LHCN-M2 (cell line): ENCODE measurements at regions not wholly inside any gene's neighbourhood (a gene's known extent, or its start where the extent isn't known, plus 50 kb on each side); places are given as distances from the start of the nearest gene placed in this dataset.
A peak's percentile ranks its signal among the peaks of the same experiment; 100 is the strongest.
"Not testable (repeated sequence)": the region's sequence is repeated elsewhere in the genome, so short reads cannot be mapped to it uniquely, and the experiment has no call there.

ENCODE experiments used
- DNase-seq: peaks from one replicate; pipeline ENCODE4 v3.0.0-alpha.2; 2012; ENCODE audit warnings: low read depth

DNA sequence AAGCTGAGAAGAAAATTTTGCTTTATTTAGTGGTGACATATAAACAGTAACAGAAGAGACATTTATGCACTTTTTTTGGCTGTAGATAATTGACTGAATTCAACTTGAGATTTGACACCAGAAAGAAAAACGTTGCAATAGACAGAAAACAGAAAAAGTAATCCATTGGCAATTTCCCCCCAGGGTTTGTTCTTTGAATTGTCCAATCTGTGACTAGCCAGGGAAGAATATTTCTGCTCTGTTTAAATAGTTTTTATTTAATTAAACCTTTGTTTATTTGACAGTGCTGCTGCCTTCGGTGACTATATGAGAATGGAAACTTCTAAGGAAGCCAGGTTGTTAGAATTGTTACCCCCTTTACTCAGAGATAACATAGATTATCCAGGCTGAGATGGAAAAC is 210.6 kb downstream of the DEPDC1B start:
- DNase-seq = no peak

DNA sequence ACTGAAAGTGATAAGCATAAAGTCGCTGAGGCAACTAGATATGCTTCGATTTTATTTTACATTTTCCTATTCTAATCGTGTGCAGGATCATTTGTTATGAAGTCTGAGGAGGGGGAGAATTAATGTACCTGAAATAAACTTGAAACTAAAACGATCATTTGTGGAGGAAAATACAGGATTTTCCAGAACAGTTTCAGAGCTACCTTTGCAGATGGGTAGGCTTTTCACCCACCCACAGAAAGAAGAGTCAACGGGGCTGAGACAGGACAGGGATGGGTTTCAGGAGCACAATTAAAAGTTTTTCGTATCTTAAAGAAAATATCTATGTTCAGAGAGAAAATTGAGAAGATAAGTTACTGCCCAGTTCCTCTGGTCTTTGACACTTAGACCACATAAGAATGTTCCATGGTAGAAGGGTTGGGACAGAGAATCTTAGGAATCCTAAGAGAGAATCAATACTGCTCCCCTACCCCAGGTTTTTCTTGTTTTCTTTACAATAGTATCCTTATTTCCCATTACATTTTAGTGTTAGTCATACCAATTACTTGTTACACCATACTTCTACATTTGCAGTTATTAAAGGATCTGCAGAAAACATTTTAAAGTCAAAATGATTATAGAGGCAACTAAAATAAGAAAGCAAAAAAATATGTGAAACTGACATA is 211.4 kb downstream of the DEPDC1B start:
- no peak for DNase-seq

DNA sequence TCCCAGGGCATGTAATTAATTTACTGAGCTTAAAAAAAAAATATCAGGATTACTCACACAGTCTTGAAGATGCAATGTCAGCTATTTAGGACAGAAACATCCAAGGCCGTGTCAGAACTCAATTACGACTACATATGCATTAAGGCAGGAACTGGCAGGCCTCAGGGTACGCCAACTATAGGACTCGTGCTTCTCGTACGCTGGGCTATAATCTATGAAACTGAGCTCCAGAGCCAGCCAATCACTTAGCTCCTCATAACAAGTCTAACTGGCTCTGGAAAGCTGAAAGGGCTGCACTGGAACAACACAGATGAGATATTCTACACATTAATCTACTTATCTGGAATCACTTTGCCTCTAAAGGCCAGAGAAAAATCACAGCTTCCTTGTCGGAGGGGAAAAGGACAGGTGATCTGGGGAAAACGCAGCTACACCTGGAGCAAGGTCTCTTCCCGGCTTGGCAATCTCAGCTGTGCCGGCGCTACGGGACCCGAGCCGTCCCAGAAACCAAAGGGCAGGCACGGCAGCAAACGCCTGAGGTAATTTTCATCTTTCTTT is 212.0 kb downstream of the DEPDC1B start:
- no peak for DNase-seq

DNA sequence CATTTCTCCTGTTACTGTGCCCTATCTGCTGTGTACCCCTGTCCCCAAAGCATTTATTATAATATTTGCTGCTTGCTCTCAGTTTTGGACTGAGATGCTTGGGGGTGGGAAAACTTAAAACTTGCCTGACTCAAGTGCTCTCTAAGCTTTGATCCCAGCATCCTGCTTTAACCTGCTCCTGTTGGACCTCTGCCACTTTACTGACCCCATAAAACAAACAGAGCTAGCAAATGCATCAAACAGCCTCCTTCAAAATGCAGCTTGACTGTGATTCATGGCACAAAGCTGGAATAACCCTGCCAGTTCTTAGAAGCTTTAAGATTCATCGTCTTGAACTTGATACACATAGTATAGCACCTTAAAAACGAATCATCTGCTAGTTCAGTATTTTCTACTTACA is 212.5 kb downstream of the DEPDC1B start:
- DNase-seq = peak; percentile 32

DNA sequence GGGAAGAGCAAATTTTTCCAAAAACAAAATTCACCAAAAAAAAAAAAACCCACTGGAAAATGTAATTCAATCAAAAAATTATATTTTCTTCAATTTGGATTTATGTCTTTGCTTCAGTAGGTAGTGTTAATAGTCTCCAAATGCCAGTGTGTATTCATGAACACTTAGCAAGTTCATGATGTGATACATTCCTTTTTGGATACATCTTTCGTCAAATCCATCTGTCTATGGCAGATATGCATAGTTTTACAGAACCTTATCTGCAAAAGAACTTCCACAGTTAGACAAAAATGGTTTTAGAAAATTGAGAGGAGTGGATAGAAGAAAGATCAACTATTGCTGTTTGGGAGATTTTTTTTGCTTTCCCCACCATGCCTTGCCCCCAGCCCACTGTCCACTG is 214.6 kb downstream of the DEPDC1B start:
- DNase-seq = no peak

DNA sequence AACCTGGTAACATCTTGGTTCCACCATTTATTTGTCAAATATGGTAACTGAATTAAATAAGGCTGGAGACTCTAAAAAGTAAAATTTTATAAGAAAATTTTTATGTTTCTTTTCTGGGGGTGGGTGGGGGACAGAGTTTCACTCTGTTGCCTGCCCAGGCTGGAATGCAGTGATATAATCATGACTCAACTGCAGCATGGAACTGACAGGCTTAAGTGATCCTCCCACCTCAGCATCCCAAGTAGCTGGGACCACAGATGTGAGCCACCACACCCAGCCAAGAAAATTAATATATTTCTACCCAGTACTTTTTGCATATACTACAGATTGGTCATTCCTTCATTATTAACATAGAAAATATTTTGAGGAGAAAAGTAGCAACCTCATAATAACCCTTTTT is 216.9 kb downstream of the DEPDC1B start:
- DNase-seq = peak; percentile 55

DNA sequence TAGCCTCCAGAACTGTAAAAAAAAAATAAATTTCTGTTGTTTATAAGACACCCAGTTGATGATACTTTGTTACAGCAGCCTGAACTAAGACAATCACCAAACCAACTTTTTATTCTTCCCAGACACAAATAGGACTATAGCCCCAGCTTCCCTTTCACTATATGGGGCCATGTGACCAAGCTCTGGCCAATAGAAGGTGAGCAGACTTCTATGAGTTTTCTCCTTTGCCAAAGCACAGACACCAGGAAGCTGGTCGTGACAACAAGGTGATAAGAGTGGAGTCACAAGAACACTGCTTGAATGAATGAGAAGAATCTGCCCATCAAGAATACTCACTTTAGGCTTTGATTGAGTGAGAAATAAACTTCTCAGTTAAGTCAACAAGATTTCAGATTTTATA is 217.7 kb downstream of the DEPDC1B start:
- no peak for DNase-seq

DNA sequence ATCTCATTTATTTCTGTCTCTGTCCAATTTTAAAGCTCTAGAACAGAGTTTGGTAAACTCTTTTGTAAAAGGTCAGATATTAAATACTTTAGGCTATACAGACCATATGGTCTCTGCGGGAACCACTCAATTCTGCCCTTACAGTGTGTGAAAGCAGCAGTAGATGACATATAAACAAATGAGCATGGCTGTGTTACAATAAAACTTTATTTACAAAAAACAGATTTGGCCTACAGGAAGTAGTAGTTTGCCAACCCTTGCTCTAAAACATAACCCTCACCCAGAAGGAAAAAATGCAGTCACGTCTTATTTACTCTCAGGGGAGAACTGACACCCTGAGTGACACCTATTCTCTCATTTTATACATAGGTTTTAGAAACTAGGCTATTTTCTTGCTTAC is 220.4 kb downstream of the DEPDC1B start:
- DNase-seq = no peak

DNA sequence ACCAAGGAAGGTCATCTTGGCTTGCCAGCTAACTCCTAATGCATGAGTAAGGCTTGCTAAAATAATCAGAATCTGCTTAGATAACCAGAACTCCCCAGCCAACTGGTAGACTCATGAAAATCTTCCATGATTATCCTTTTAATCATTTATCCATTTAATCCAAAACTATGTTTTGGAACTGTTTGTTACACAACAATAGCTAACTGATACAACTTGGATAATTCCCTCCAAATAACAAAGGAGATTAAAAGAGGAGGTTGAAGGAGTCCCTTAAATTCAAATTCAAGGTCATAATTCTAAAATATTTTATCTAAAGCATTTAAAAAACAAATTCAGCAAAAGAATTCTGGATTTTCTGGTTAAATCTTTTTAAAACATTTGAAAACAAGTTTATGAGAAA is 222.1 kb downstream of the DEPDC1B start:
- no peak for DNase-seq

DNA sequence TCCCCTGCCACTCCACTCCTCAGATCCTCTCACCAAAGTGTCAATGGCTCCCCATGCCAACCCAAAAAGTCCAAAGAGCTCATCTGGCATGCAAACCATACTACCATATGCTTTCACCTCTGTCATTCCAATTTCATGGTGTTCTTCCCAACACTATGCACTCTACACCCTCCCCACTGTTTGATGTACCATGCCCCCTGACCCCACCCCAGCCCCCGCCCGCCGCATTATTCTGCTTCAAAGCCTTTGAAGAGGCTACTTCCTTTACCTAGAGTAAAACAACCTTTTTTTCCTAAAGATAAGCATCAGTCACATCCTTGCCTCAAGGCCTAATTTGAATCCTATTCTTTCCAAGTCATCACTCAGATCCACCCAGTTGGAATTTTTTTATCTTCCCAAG is 226.3 kb downstream of the DEPDC1B start:
- DNase-seq = no peak

DNA sequence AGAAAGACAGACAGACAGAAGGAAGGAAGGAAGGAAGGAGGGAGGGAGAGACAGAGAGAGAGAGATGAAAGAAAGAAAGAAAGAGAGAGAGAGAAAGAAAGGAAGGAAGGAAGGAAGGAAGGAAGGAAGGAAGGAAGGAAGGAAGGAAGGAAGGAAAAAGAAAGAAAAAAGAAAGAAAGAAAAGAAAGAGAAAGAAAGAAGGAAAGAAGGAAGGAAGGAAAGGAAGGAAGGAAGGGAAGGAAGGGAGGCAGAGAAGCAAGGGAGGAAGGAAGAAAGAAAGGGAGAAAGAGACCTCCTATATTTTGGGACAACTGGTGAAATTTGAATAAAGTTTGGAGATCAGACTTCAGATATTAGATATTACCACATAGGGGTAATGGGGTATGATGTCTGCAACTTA is 226.9 kb downstream of the DEPDC1B start:
- DNase-seq = not testable (repeated sequence)

DNA sequence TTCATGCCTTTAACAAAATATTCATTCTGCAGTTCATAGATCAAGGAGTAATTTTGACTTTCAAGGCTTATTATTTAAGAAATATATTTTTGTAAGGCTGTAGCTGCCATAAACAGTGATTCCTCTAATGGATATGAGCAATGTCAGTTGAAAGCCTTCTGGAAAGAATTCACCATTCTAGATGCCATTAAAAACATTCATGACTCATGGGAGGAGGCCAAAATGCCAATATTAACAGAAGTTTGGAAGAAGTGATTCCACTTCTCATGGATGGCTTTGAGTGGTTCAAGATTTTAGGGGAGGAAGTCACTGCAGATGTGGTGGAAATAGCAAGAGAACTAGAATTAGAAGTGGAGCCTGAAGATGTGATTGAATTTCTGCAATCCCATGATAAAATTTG is 229.1 kb downstream of the DEPDC1B start:
- DNase-seq = no peak

DNA sequence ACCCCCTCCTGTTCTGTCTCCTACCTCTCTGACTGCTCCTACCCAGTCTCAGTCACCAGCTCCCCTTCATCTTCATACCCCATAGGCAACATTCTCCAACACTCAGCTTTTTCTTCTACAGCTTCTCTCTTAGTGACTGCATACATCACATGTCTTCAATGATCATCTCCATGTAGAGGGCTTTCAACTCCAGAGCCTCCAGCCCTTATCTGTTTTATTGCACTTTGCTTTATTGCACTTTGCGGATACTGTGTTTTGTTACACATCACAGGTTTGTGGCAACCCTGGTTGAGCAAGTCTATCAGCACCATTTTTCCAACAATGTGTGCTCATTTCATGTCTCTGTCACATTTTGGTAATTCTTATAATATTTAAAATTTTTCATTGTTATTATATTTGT is 230.7 kb downstream of the DEPDC1B start:
- DNase-seq = no peak

DNA sequence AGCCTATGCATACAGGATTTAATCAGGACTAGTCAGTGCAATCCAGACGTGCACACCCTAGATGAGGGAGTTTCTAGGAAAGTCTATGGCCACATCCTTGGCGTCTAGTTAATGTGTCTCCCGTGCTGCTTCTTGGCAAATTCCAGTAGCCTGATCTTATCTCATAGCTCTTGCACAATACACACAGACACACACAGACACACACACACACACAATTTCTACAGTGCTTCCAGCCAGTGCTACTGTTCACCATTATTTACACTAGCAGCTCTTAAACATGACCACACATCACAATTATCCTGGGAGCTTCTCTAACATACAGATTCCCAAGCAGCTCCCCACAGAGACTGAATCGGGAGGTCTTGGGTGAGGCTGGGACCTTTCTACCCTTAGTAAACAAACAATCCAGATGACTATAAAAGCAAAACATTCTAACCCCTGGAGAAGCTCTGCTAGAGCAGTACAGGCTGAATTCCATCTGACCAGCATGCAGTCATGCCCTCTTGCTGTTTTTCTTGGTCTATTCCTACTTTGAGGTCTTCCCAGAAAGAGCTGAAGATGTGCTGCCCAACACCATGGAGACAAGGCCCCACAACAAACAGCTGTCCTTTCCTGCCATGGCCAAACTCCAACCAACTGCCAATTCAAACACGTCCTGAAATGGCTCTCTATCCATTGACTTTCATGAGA is 236.6 kb downstream of the DEPDC1B start:
- DNase-seq = peak; percentile 43

DNA sequence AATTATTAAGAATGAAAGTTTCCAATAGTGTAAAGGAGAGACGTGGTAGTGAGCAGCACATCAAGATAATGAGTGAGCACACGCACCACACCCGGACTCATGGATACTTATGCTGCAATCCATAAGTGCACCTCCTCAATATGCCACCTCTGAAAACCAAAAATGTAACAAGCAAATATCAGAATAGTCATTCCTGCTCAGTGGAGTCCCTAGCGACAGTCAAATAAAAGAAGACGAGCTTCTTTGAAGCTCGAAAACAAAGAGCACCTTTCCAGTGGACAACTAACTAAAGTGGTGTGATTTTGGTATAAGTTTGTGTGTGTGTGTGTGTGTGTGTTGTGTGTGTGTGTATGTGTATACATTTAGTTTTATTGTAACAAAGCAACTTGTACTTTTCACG is 241.3 kb downstream of the DEPDC1B start:
- DNase-seq = no peak

DNA sequence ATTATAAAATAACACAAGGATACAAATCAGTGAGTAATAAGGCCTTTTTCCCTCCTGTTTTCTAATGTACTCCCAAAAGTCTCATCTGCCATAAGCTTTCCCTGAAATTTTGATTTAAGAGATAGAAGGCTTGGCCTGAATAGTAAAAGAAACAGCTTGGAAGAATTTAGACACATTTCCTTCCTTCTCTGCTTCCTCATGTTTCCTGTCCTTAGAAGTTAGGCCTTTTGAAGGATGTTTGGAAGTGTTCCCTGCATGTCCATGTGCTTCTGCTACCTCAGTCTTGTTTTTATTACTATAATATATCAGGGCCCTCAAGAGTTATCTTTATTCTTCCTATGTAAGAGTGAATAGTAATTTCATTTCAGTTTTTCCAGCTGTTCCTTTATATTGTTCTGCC is 242.7 kb downstream of the DEPDC1B start:
- DNase-seq = no peak

DNA sequence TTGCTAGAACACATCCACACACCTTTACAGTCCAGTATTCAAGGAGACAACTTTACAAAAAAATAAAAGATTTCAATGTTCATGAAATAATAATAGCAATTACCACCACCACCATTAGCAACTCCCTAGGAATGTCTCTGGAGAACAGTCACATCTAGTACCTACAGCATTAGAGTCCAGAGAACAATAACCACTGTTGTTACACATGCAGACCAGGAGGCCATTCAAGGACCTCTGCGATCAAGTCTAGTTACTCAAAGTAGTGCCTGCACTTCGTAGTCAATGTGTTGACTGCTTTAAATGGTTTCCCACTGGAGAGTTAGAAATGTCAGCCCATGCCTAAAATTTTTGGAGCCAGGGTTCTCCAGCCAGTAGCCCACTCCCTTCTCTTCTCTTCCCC is 244.4 kb downstream of the DEPDC1B start:
- no peak for DNase-seq

DNA sequence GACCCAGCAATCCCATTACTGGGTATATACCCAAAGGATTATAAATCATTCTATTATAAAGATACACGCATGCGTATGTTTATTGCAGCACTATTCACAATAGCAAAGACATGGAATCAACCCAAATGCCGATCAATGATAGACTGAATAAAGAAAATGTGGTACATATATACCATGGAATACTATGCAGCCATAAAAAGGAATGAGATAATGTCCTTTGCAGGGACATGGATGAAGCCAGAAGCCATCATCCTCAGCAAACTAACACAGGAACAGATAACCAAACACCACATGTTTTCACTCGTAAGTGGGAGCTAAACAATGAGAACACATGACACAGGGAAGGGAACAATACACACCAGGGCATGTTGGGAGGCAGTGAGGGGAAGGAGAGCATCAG is 245.7 kb downstream of the DEPDC1B start:
- not testable (repeated sequence) for DNase-seq

DNA sequence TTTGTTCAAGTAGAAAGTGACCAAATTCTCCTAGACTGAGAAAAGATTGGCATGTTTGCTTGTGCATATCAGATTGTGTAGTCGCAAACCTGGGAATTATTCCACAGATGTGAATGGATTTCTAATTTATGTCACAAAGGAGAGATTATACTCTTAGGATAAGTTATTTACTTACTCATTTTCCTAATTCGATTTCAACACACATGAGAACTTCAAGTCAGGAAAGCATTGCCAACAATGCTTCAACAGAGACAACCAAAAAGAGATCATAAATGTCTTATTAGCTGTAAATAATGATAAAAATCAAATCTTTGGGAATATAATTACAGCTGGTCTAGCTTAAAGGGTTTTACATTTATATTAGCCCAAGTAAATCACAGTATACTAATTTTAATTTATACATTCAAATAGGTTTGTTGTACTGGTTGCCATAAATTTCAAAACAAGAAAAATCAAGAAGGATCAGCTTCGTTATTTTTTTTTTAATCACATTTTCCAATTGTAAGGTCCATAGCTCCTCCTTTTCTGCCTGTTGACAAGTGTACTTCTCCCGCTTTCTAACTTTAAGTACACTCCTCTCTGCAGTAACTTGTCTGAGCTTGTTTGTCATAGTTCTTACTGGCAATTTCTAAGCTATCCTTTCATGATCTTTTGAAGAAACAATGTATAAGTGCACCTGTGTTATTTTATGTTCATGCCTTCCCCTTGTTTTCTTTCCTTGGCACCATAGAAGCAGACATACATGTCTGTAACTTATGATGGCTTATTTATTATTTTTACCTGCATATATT is 246.6 kb downstream of the DEPDC1B start:
- no peak for DNase-seq

DNA sequence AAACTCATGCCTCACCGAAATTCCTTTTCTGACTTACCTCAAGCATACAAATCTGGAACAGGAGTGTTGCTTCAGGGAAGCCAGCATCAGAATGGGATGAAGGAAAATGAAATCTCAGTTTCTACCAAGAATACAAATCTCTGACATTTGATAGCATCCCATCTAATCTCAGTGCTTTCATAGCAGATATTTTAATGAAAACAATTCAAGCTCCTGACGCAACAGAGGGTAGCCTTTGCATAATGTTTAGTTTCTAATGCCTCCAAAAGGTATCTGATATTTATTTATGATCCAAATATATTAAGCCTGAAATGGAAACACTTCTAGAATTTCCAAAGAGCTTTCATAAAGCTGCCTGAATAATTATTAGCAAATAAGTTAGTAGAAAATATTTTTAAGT is 251.4 kb downstream of the DEPDC1B start:
- DNase-seq = no peak

DNA sequence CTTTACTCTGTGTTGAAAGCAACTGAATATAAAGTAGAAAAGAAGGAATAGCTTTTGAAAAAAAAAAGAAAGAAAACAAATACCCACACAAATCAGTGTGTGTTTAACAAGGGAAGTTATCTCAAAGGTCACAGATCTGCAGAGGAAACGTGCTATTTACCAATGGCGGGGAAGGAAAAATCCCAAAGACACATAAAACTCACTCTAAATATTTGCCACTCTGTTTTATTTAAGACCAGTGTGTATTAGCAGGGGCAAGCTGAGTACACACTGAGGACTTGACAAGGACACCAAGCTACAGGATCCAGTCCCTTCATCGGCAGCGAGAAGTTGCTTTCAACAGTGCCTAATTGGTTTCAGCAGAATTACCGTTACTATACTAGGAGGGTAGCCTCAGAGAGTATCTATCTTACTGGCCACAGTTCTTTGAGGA is 252.5 kb downstream of the DEPDC1B start:
- DNase-seq = no peak

DNA sequence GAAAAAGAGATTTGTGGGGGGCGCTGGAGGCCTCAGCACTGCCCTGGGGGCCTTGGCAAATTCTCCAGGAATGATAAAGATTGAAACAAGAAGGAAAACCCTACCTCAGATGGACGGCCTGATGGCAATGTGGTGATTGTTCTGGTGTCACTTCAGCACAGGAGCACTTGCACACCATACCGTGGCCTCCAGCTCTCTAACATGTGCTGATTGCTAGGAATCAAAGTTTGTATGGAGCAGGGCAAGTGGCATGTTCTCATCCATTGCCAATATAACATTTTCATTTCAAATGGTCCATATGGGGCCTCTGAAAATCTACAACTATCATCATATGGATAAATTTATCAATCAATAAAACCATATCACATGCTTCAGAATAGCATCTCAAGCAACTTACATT is 253.0 kb downstream of the DEPDC1B start:
- no peak for DNase-seq

DNA sequence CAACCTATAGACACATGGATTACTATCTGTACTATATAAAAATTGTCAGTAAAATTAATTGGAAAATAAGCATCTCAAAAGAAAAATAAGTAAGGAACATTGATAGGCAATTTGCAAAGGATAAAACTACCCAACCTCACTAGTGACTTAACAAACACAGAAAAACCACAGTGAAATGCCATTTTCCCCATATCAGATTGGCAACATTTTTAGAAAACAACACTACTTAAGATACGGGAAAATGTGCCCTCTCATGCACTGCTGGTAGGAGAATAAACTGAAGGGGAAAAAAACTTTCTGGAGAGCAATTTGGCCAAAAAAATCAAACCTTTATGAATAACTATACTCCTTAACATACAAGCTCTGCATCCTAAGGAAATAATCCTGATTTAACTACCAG is 254.0 kb downstream of the DEPDC1B start:
- no peak for DNase-seq
